DMS53 treated with DMSO at 0.1 percent for 48 hours (cell line): ENCODE measurements at regions not wholly inside any gene's neighbourhood (a gene's known extent, or its start where the extent isn't known, plus 50 kb on each side); places are given as distances from the start of the nearest gene placed in this dataset.

Experiments used
- DNase-seq: peaks from one replicate; lab custom pipeline; 2025; ENCODE audit not compliant: unreplicated experiment; lab: John Stamatoyannopoulos, UW

DNA sequence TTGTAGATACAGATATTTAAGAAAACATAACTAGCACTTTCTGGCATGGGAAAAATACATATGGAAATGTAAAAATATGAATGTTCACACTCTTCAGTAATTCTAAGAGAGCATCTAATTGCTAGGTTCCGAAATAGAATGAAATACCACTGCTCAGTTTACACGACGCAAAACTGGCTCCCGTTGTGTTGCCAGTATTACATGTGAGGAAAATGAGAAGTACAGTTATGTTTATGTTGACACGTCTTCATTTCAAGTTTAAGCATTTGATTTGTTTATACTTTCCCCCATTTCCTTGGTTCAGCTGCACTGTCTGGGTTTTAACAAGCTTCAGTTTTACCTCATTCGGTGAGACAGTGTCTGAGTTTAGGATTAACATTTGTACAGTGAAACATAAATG, 275.8 kb upstream of the SEMA3D start:
- DNase-seq, result no peak

GRCh38 chr7:85457911-85458310, 271.1 kb upstream of the SEMA3D start:
- DNase-seq, result no peak

GRCh38 chr7:85456254-85456653, 269.4 kb upstream of the SEMA3D start:
- no peak for DNase-seq

- no peak for DNase-seq
Measured at GRCh38 chr7:85454904-85455303, 268.0 kb upstream of the SEMA3D start.

GRCh38 chr7:85452674-85453073, 265.8 kb upstream of the SEMA3D start:
- DNase-seq, result no peak

- no peak for DNase-seq
Measured at GRCh38 chr7:85449478-85449877, 262.6 kb upstream of the SEMA3D start.

DNA sequence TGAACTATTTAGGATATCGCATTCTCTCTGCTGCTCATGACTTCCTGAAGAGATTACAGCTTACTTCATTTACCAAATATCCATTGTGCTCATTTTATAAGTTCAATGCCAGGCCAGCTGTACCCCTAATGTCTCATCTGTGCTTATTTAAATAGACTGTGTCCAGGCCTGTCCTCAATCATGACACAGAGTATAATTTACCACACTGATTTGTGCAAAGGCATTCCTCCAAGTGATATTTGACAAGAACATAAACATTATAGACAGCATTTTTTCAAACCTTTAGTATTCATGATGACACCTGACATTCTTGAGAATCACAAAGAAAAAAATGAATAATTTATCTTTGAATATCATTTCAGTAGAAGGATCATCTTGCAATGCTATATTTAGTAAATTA, 260.1 kb upstream of the SEMA3D start:
- no peak for DNase-seq

DNA sequence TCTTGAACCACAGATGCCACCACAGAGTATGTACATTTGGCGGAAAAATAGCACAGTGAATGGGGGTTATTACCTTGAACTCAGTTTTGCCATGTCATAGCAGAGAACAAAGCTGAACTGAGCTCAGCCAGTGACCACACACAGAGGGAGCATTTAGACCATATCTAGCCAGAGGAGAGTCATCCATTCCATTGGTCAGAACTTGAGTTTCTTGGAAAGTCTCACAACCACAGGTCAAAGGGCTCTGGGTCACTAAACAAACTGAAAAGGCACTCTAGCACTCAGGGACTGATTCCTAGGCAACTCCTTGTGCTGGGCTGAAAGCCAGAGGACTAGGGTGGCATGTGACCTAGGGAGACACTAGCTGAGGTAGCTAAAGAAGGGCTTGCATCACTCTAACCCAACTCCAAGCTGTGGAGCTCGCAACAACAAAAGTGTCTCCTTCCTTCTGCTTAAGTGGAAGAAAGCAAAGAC, 239.7 kb upstream of the SEMA3D start:
- no peak for DNase-seq

GRCh38 chr7:85424298-85424697, 237.4 kb upstream of the SEMA3D start:
- DNase-seq, result no peak

DNA sequence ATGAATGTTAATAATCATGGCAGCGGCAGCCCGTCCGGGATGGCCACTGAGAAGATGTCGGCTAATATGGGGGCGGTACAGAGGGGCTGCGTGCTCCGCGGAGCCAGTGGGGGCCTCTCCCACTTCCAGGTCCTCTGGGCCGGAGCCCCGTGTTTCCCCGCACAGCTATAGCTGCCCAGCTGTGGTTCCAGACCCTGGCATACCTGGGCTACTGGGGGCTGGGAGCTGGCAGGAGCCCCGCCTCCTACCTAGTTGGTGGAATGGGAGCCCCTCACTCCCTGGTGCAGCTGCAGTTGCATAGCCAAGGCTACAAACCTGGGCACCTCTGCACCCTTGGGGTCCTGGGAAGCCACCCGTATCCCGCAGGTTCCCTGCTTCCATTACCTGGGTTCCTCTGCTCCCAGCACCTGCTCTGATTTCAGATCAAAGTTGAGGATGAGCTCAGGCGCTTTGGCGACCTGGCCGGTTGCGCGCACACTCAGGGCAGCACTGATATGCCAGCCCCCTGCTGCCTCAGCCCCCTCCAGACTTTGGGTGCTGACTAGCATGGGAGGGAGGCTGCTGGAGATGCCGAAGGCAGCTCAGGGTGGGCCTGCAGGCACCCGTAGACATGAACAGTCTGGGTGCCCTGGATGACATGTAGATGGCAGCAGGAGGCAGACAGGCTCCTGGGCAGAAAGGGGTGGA, 236.5 kb upstream of the SEMA3D start:
- DNase-seq, result no peak

GRCh38 chr7:85415743-85416142, 228.9 kb upstream of the SEMA3D start:
- DNase-seq, result no peak

GRCh38 chr7:85413718-85414117, 226.9 kb upstream of the SEMA3D start:
- DNase-seq, result no peak

GRCh38 chr7:85412912-85413311, 226.1 kb upstream of the SEMA3D start:
- DNase-seq, result no peak

DNA sequence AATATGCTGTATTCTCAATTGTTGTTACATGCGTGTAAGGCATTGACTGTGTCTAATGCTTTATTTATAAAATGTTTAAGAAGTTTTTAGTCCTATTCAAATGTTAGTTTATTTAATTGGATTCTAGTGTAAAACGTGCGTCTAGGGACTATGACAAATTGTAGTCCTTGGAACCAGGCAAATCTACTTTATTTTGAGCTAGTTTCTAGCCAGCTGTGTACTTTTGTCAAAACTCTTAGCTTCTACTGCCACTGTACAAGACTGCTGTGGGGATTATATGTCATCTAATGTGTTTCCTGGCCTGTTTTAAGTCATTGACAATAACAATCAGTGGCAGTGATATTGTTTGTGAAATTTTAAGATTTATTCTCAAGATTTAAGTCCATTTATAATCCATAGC, 220.5 kb upstream of the SEMA3D start:
- no peak for DNase-seq

DNA sequence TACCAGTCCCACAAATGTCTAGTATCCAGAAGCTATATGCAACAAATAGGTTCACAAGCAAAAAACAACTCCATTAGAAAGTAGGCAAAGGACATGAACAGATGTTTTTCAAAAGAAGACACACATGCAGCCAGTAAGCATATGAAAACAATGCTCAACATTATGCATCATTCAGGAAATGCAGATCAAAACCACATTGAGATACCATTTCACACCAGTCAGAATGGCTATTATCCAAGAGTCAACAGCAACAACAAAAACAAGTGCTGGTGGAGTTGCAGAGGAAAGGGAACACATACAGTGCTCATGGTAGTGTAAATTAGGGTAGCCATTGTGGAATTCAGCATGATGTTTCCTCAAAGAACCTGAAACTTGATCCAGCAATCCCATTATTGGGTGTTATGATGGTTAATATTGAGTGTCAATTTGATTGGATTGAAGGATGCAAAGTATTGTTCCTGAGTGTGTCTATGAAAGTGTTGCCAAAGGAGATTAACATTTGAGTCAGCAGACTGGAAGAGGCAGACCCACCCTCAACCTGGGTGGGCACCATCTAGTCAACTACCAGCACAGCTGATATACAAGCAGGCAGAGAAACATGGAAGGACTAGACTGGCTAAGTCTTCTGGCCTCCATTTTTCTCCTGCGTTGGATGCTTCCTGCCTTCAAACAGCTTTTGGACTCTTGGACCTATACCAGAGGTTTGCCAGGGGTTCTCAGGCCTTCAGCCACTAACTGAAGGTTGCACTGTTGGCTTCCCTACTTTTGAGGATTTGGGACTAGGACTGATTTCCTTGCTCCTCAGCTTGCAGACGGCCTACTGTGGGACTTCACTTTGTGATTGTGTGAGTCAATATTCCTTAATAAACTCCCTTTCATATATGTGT, 218.4 kb upstream of the SEMA3D start:
- DNase-seq, result no peak

DNA sequence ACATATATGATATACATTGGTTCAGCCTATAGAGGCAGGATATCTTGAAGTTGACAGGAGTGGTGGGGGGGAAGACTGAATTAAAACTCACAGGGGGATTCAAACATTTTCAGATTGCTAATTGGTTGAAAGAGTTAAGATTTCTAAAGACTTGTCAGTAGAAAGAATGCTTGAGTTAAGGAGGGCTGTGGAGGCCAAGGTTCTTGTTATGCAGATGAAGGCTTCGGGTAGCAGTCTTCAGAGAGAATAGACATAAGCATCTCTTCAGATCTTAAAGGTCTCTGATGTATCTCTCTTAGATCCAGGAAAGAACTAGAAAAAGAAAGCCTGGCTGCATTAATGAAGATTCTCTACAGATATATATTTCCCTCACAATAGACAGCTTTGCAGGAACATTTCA, 209.8 kb upstream of the SEMA3D start:
- DNase-seq, result no peak

DNA sequence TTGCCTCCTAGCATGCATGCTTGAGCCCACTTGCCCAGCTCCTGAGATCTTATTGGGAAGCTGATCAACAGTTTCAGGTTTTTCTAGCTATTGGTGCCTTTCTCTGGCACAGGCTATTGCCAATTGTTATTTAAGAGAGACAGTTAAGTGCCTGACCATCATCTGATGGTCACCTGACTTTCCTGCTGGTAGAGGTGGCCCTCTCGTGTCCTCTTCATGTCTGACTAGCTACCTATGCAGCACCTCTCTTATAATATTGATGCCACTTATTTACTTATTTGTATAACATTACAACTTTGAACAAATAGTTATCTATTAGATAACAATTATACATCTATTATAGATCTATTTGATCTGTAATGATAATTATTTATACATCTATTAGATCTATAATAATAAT, 205.9 kb upstream of the SEMA3D start:
- DNase-seq, result no peak

GRCh38 chr7:85392326-85392725, 205.5 kb upstream of the SEMA3D start:
- no peak for DNase-seq

DNA sequence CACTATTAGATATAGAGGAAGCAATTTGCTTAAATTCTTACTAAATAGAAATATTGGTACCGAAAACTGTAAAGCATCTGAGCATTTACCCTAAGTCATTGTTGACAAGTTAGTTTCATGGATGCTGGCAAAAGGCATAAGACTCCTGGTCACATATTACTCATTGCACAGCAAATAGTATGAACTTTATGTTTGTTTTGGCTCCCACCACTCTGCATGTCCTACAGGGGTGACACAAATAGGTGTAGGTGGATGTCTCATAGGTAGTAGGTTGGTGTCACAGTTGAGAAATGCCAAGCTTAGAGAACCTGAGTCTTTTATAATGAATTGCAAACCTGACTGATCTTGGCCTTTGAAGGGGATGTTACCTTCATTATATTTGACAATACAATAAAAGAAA, 199.6 kb upstream of the SEMA3D start:
- no peak for DNase-seq

DNA sequence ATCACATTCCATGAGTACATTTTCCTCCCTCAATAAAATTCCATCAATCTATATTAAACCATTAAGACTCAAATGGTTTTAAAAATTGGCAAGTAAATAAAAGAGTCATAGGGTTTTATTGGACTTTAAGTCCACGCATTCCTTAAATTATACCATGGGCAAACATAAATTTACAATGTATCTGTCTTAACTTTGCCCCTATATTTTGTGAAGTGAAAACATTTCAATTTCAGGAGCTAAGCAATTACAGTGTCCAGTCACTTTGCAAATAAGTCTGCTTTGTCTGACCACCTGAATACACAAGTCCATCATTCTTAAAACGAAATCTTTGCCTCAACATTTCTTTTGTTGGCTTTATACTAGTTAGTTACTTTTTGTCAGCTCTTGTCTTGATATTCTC, 197.5 kb upstream of the SEMA3D start:
- no peak for DNase-seq

DNA sequence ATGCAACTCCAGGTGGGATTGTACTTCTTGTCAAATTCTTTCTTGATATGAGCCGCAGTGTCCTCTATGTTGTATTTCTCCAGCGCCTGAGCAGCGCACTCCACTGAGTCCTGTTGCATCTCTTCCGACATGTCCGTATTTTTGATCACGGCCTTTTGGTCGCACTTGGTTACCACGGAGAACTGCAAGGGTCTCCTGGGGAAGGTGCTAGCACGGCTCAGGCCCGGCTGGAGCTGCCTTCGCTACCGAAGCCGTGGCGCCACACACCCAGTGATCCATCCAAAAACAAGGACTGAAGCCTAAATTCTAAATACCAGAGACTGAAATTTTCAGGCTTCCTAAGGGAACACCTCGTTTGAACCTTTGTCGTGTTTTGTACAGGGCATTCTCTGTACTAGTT, 194.4 kb upstream of the SEMA3D start:
- no peak for DNase-seq

- no peak for DNase-seq
Measured at GRCh38 chr7:85376589-85376988, 189.7 kb upstream of the SEMA3D start.
